ENCODE measurements at regions not wholly inside any gene's neighbourhood (a gene's known extent, or its start where the extent isn't known, plus 50 kb on each side); places are given as distances from the start of the nearest gene placed in this dataset.
"Not testable (repeated sequence)": the region's sequence is repeated elsewhere in the genome, so short reads cannot be mapped to it uniquely, and the experiment has no call there.

DNA sequence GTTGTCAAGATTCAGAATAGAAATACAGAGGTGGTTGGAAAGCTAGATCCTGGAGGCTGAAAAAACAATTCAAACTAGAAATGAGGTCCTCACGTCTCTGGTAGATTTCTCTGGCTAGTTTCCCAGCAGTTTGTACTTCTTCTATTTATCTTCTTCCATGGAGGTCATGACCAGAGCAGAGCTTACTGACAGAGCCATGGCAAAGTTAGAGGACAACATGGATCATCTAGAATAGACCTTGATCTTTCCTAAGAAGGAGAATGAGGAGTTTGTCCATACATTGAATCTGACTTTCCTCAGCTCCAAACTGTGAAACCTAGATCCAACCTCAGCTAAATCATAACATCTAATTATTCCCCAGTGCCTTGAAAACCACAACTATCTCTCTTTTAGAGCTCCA, 900.8 kb upstream of the GOT2 start:
- intact Hi-C loops (cut with DNase I), result no loop called here

DNA sequence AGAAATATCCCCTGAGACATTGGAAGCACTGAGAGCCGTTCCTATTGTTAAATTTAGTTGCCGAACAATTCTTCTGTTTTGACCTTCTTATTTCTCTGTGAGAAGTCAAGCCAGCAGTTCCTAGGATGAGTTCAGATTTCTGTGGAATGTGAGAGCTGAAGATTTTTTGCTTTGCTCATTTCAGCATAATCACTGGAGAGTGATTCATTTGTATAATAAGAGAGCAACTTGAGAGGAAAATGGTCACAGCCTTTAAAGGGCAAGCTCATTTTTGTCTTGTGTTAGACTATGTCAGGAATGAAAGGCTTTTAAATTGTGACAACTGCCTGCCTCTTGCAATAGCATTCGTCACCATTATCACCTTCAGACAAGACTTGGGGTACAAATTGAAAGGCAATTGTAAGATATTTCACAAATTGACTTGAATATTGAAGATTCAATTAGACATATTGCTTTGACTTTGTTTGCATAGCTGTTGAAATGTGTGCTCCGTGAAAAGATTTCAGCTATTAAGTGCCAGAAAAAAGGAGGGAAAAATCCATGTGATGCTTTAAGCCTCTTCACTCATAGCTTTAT, 900.0 kb upstream of the GOT2 start:
- H3K4me1 ChIP-seq, result no peaks in the 10 kb centered on the region
- DNase-seq, result no peak
- no peak for TF ChIP-seq POLR2A (IDR thresholded peaks at IDR 0.05)
- TF ChIP-seq, protein P1, sequence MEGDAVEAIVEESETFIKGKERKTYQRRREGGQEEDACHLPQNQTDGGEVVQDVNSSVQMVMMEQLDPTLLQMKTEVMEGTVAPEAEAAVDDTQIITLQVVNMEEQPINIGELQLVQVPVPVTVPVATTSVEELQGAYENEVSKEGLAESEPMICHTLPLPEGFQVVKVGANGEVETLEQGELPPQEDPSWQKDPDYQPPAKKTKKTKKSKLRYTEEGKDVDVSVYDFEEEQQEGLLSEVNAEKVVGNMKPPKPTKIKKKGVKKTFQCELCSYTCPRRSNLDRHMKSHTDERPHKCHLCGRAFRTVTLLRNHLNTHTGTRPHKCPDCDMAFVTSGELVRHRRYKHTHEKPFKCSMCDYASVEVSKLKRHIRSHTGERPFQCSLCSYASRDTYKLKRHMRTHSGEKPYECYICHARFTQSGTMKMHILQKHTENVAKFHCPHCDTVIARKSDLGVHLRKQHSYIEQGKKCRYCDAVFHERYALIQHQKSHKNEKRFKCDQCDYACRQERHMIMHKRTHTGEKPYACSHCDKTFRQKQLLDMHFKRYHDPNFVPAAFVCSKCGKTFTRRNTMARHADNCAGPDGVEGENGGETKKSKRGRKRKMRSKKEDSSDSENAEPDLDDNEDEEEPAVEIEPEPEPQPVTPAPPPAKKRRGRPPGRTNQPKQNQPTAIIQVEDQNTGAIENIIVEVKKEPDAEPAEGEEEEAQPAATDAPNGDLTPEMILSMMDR (IDR thresholded peaks at IDR 0.05), result no peak
- intact Hi-C loops (cut with DNase I), result no loop called here
- H3K9me3 ChIP-seq, result no peaks in the 10 kb centered on the region
- H3K27ac ChIP-seq, result no peak overlapping the region
- no peak overlapping the region for H3K4me3 ChIP-seq (replicated peaks in 1 of 3)
- H3K36me3 ChIP-seq, result no peaks in the 10 kb centered on the region
- WGBS, 2 donors, result 51 to 62% methylated on average over 4 of the region's 4 CpGs
- H3K27me3 ChIP-seq, result no peaks in the 10 kb centered on the region

More for the DNA sequence above, 900.8 kb upstream of the GOT2 start:
- Histone ChIP-seq H3K36me3 (no peaks in the 10 kb centered on the region), H3K9me3 (no peaks in the 10 kb centered on the region), H3K27ac (no peak overlapping the region), H3K27me3 (no peaks in the 10 kb centered on the region), H3K4me1 (no peaks in the 10 kb centered on the region), H3K4me3 (replicated peaks in 1 of 3) (no peak overlapping the region)
- no peak for DNase-seq
- WGBS, 2 donors, result 33 to 34% methylated on average over 1 of the region's 1 CpG
- TF ChIP-seq, protein P1 (IDR thresholded peaks at IDR 0.05), result no peak
- TF ChIP-seq POLR2A (IDR thresholded peaks at IDR 0.05), result no peak

- intact Hi-C loops (cut with DNase I), result no loop called here
- H3K4me1 ChIP-seq, result no peaks in the 10 kb centered on the region
- H3K9me3 ChIP-seq, result no peaks in the 10 kb centered on the region
- WGBS, 2 donors, result 54 to 76% methylated on average over 3 of the region's 3 CpGs
- no peak overlapping the region for H3K4me3 ChIP-seq (replicated peaks in 1 of 3)
- no peaks in the 10 kb centered on the region for H3K27me3 ChIP-seq
- no peak for DNase-seq
- TF ChIP-seq, protein P1 (IDR thresholded peaks at IDR 0.05), result no peak
- TF ChIP-seq POLR2A (IDR thresholded peaks at IDR 0.05), result no peak
- H3K36me3 ChIP-seq, result no peaks in the 10 kb centered on the region
- no peak overlapping the region for H3K27ac ChIP-seq
Observed at GRCh38 chr16:59632276-59632855, 898.2 kb upstream of the GOT2 start.

DNA sequence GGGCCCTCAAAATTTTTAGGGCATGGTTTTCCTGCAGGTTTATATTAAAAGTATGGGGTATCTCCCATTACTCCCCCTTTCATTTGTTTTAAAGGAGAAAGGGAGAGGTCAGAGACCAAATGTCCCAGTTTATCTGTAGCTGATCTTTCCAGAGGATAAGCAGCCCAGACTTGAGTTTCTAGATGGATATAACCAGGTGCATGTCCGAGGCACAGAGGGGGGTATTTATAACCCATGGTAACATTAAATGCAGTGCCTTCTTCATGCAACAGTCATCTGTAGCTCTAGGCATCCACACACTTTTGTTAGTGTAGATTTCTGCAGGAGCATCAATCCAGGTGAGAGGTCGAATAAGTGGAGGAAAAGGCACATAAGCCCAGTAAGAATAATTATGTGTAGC, 890.3 kb upstream of the GOT2 start:
- H3K4me1 ChIP-seq; H3K27ac ChIP-seq; H3K9me3 ChIP-seq; H3K27me3 ChIP-seq; intact Hi-C loops (cut with DNase I); DNase-seq; H3K36me3 ChIP-seq; H3K4me3 ChIP-seq (replicated peaks in 1 of 3): not testable (repeated sequence)
- 67% methylated on average over 2 of the region's 2 CpGs for WGBS, 2 donors

DNA sequence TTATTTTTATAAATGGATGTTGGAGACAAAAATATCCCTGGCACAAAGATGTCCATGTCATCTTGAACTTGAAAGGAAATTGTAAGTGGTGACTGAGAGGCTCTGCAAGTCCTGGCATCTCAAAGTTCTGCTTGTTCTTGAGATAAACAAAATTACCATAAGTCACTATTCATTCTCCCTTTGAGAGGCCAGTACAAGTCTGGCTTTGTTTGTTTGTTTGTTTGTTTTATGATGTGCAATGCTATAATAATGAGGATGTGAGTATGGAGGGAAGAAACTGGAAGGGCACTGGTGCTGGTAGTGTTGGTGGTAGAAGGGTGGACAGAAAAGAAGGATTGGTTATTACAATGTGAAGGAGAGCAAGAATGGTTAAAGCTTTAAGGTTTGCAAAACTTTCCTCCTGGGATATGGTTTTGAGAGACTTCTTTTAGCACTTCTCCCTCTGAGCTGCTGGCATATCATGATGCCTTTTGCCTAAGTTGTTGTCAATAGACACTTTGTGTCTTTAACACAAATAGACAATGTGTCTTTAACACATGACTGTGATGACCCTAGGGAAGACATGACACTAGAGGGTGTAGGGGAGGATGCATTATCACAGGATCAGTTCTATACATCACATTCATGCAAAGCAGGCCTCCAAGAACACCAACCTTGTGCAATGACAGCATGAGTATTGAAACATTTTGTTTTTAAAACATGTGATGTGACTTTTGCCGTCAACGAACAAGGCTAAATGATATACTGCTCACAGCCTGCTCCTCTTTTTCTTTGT, 880.5 kb upstream of the GOT2 start:
- Histone ChIP-seq H3K27me3 (no peaks in the 10 kb centered on the region), H3K4me3 (replicated peaks in 1 of 3) (no peak overlapping the region), H3K4me1 (no peaks in the 10 kb centered on the region), H3K27ac (no peak overlapping the region), H3K36me3 (no peaks in the 10 kb centered on the region), H3K9me3 (no peaks in the 10 kb centered on the region)
- TF ChIP-seq, protein P1 (IDR thresholded peaks at IDR 0.05), result no peak
- no peak for TF ChIP-seq POLR2A (IDR thresholded peaks at IDR 0.05)
- DNase-seq, result no peak
- 88 to 95% methylated on average over 2 of the region's 2 CpGs for WGBS, 2 donors
- intact Hi-C loops (cut with DNase I), result no loop called here

DNA sequence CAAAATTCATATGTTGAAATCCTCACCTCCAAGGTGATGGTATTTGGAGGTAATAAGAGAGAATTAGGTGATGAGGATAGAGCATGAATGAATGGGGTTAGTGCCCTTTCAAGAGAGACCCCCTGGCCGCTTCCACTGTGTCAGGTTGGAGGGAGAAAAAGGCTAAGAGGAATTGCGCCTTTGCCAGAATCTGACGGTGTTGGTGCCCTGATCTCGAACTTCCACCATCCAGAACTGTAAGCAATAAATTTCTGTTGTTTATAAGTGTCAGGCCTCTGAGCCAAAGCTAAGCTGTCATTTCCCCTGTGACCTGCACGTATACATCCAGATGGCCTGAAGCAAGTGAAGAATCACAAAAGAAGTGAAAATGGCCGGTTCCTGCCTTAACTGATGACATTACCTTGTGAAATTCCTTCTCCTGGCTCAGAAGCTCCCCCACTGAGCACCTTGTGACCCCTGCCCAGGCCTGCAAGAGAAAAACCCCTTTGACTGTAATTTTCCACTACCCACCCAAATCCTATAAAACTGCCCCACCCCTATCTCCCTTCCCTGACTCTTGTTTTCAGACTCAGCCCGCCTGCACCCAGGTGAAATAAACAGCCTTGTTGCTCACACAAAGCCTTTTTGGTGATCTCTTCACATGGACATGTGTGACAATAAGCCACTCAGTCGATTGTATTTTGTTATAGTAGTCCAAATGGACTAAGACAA, 878.9 kb upstream of the GOT2 start:
- intact Hi-C loops (cut with DNase I); H3K9me3 ChIP-seq; H3K4me3 ChIP-seq (replicated peaks in 1 of 3); DNase-seq; H3K4me1 ChIP-seq; H3K36me3 ChIP-seq; H3K27ac ChIP-seq; H3K27me3 ChIP-seq: not testable (repeated sequence)
- WGBS, 2 donors, result 62 to 63% methylated on average over 8 of the region's 8 CpGs
